Lower leg skin (tissue), 3 donors: ENCODE measurements at regions not wholly inside any gene's neighbourhood (a gene's known extent, or its start where the extent isn't known, plus 50 kb on each side); places are given as distances from the start of the nearest gene placed in this dataset.

Source experiments
- POLR2A ChIP-seq, 2 donors: fragments of 450-650 bp; IDR thresholded peaks; one replicate each; pipeline ENCODE4 v1.6.1; 2016 to 2017; ENCODE audit warnings: antibody characterized with exemption in 2 of 2, mild to moderate bottlenecking in 1 of 2, moderate library complexity in 1 of 2
- TF ChIP-seq, protein P1 (sequence below), 3 donors: fragments of 450-650 bp; IDR thresholded peaks; one replicate each; pipeline ENCODE4 v1.5.1; 2016; ENCODE audit warnings: antibody characterized with exemption in 3 of 3, mild to moderate bottlenecking in 3 of 3, moderate library complexity in 2 of 3

DNA sequence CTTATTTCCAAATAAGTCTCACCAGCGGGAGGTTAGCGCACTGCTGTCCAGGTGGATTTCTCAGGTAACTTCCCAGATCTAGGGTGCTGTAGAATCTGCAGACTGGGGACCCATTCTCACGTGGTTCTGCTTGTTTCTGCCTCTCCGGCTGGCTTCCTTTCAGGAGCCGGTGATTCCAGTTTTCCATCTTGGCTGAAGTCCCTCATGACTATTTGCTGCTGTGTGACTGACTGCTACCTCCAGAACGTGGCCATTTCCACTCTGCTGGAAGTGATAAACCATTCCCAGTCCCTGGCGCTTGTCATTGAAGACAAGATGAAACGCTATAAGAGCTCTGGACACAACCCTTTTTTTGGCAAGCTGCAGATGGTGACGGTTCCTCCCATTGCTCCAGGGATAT lies 76.0 kb downstream of the DOP1B start:
- TF ChIP-seq, protein P1, sequence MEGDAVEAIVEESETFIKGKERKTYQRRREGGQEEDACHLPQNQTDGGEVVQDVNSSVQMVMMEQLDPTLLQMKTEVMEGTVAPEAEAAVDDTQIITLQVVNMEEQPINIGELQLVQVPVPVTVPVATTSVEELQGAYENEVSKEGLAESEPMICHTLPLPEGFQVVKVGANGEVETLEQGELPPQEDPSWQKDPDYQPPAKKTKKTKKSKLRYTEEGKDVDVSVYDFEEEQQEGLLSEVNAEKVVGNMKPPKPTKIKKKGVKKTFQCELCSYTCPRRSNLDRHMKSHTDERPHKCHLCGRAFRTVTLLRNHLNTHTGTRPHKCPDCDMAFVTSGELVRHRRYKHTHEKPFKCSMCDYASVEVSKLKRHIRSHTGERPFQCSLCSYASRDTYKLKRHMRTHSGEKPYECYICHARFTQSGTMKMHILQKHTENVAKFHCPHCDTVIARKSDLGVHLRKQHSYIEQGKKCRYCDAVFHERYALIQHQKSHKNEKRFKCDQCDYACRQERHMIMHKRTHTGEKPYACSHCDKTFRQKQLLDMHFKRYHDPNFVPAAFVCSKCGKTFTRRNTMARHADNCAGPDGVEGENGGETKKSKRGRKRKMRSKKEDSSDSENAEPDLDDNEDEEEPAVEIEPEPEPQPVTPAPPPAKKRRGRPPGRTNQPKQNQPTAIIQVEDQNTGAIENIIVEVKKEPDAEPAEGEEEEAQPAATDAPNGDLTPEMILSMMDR (IDR thresholded peaks at IDR 0.05), result no peak
- no peak for TF ChIP-seq POLR2A (IDR thresholded peaks at IDR 0.05)
